Skeletal muscle satellite cell (primary cell): ENCODE measurements at regions not wholly inside any gene's neighbourhood (a gene's known extent, or its start where the extent isn't known, plus 50 kb on each side); places are given as distances from the start of the nearest gene placed in this dataset.

Source experiments
- H3K27me3 ChIP-seq: 2 replicates; pipeline ENCODE4 v1.7.0; 2013; ENCODE audit warnings: low read length; ENCODE audit not compliant: control insufficient read depth, insufficient read depth
- H3K36me3 ChIP-seq: 2 replicates; pipeline ENCODE4 v1.7.0; 2013; ENCODE audit warnings: mild to moderate bottlenecking, control low read depth, low read length; ENCODE audit not compliant: insufficient read depth
- H3K4me1 ChIP-seq: 2 replicates; pipeline ENCODE4 v1.7.0; 2013; ENCODE audit warnings: low read length; ENCODE audit not compliant: control insufficient read depth, insufficient read depth
- H3K4me2 ChIP-seq: 2 replicates; pipeline ENCODE4 v1.7.0; 2013; ENCODE audit warnings: mild to moderate bottlenecking, low read length
- H3K4me3 ChIP-seq: 2 replicates; pipeline ENCODE4 v1.7.0; 2013; ENCODE audit warnings: low read length
- H3K9ac ChIP-seq: 2 replicates; pipeline ENCODE4 v1.7.0; 2013; ENCODE audit warnings: mild to moderate bottlenecking, low read depth, low read length, moderate library complexity
- H3K9me3 ChIP-seq: replicated peaks from 2 replicates; pipeline ENCODE4 v1.7.0; 2013; ENCODE audit warnings: mild to moderate bottlenecking, control low read depth, low read length

GRCh38 chr4:107192601-107193000, 156.5 kb upstream of the DKK2 start:
- H3K4me2 ChIP-seq = no peak overlapping the region

DNA sequence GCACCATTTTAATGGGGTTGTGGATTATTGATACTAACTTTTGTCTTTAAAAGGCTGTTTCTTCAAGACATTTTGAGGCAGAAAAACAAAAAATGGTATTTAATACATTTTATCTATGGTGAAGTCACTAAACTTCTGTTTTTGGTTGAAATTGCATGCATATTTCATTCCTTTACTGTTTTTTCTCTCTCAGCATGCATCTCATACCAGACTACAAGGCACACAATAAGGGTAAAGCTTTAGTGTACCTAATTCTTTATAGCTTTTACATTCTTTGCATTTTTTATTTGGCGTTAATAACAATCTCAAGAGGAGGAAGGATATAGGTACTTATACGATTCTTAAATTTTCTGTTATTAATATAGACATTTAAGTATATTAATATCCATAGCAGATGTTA, 151.0 kb upstream of the DKK2 start:
- Histone ChIP-seq H3K4me1 (no peaks in the 10 kb centered on the region), H3K27me3 (no peaks in the 10 kb centered on the region), H3K36me3 (no peaks in the 10 kb centered on the region), H3K9ac (no peak overlapping the region), H3K9me3 (no peaks in the 10 kb centered on the region), H3K4me3 (no peak overlapping the region), H3K4me2 (no peak overlapping the region)

More at GRCh38 chr4:107192601-107193000, 156.5 kb upstream of the DKK2 start:
- Histone ChIP-seq H3K9me3 (no peaks in the 10 kb centered on the region), H3K4me1 (no peaks in the 10 kb centered on the region), H3K9ac (no peak overlapping the region), H3K4me3 (no peak overlapping the region), H3K36me3 (no peaks in the 10 kb centered on the region), H3K27me3 (no peaks in the 10 kb centered on the region)

- Histone ChIP-seq H3K4me2 (no peak overlapping the region), H3K9me3 (no peaks in the 10 kb centered on the region), H3K4me3 (no peak overlapping the region), H3K36me3 (no peaks in the 10 kb centered on the region), H3K27me3 (no peaks in the 10 kb centered on the region), H3K4me1 (no peaks in the 10 kb centered on the region), H3K9ac (no peak overlapping the region)
Measured at GRCh38 chr4:107183155-107183774, 147.2 kb upstream of the DKK2 start.

GRCh38 chr4:107182347-107182746, 146.2 kb upstream of the DKK2 start:
- no peaks in the 10 kb centered on the region for H3K9me3 ChIP-seq
- no peak overlapping the region for H3K4me3 ChIP-seq
- no peak overlapping the region for H3K9ac ChIP-seq
- no peaks in the 10 kb centered on the region for H3K36me3 ChIP-seq
- H3K4me2 ChIP-seq = no peak overlapping the region
- no peaks in the 10 kb centered on the region for H3K27me3 ChIP-seq
- no peaks in the 10 kb centered on the region for H3K4me1 ChIP-seq

DNA sequence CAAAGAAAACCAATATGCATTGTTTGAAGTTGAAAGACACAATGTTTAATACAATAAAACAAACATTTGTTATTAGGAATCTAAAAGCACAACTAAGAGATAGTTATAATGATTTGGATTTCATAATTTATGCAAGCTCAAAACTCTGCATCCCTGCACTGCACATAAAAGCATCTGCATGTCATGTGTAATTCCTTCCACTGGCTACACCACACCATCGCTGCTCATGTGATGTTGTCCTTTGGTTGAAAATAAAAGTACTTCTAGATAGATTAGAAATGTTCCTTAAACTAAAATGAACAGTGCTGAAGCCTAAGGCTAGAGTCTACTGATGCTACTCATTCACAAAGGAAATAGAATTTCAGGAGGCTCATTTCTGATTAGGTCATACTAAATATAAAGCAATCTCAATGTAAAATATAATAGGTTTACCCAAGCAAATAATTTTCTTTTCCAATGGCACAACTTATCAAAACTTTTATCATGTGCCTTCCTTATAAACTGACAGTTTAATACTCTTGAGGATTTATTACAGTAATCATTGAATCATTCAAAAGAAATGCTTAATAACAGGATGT, 130.8 kb upstream of the DKK2 start:
- Histone ChIP-seq H3K27me3 (no peaks in the 10 kb centered on the region), H3K9ac (no peak overlapping the region), H3K4me3 (no peak overlapping the region), H3K36me3 (no peaks in the 10 kb centered on the region), H3K9me3 (no peaks in the 10 kb centered on the region), H3K4me2 (no peak overlapping the region), H3K4me1 (no peaks in the 10 kb centered on the region)

- Histone ChIP-seq H3K4me2 (no peak overlapping the region), H3K27me3 (no peaks in the 10 kb centered on the region), H3K9me3 (no peaks in the 10 kb centered on the region), H3K9ac (no peak overlapping the region), H3K4me1 (no peaks in the 10 kb centered on the region), H3K36me3 (no peaks in the 10 kb centered on the region), H3K4me3 (no peak overlapping the region)
Measured at GRCh38 chr4:107166181-107166580, 130.1 kb upstream of the DKK2 start.

GRCh38 chr4:107164962-107165475, 128.9 kb upstream of the DKK2 start:
- H3K9me3 ChIP-seq = no peaks in the 10 kb centered on the region
- H3K4me3 ChIP-seq = no peak overlapping the region
- no peaks in the 10 kb centered on the region for H3K27me3 ChIP-seq
- no peak overlapping the region for H3K9ac ChIP-seq
- H3K4me2 ChIP-seq = no peak overlapping the region
- H3K4me1 ChIP-seq = no peaks in the 10 kb centered on the region
- H3K36me3 ChIP-seq = no peaks in the 10 kb centered on the region

- H3K9me3 ChIP-seq = no peaks in the 10 kb centered on the region
- no peak overlapping the region for H3K4me2 ChIP-seq
- H3K9ac ChIP-seq = no peak overlapping the region
- no peaks in the 10 kb centered on the region for H3K27me3 ChIP-seq
- no peaks in the 10 kb centered on the region for H3K36me3 ChIP-seq
- H3K4me3 ChIP-seq = no peak overlapping the region
- no peaks in the 10 kb centered on the region for H3K4me1 ChIP-seq
Measured at GRCh38 chr4:107156443-107156842, 120.3 kb upstream of the DKK2 start.

DNA sequence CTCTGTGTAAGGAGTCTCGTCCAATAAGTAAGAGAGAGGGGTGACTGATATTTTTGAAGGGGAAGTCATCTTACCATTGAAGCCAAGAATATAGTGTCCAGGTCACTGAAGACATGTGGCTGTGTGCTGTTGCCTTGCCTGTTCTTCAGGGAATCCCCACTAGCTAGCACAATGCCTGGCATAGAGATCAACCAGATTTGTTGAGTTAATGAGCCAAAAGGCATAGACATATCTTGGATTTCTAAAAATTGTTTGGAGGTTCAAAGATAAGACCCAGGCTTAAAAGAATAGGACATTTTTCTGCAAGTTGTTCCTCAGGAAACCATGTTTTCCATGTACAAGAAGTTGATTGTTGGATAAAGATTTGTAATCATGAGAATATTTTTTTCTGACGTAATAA, 119.3 kb upstream of the DKK2 start:
- H3K27me3 ChIP-seq = no peaks in the 10 kb centered on the region
- no peak overlapping the region for H3K4me2 ChIP-seq
- no peaks in the 10 kb centered on the region for H3K9me3 ChIP-seq
- H3K4me3 ChIP-seq = no peak overlapping the region
- H3K36me3 ChIP-seq = no peaks in the 10 kb centered on the region
- H3K4me1 ChIP-seq = no peaks in the 10 kb centered on the region
- H3K9ac ChIP-seq = no peak overlapping the region

- no peak overlapping the region for H3K4me2 ChIP-seq
- H3K9me3 ChIP-seq = no peaks in the 10 kb centered on the region
- no peaks in the 10 kb centered on the region for H3K27me3 ChIP-seq
- no peaks in the 10 kb centered on the region for H3K36me3 ChIP-seq
- peaks cover 5% of the 10 kb centered on the region for H3K4me1 ChIP-seq
- H3K4me3 ChIP-seq = no peak overlapping the region
- H3K9ac ChIP-seq = no peak overlapping the region
Measured at GRCh38 chr4:107153956-107154355, 117.8 kb upstream of the DKK2 start.

DNA sequence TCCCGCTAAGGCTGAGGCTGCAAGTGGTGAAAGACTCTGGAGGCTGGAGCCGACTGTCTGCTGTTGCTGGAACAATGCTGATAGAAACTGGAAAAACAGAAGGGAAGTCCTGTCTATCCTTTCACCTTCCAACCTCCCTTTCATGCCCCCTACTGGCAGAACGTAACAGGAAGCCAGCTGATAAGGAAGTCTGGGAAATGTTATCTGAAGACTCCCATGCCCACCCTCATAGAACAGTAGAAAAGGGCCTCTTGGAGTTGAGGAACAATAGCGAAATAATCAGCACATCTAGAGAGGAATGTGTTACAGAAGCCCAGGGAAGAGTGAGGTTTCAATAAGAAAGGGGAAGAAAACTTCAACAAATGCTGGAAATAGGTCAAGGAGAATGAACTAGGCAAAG, 117.1 kb upstream of the DKK2 start:
- no peak overlapping the region for H3K4me2 ChIP-seq
- no peak overlapping the region for H3K9ac ChIP-seq
- no peak overlapping the region for H3K4me3 ChIP-seq
- H3K4me1 ChIP-seq = peaks cover 9% of the 10 kb centered on the region
- H3K36me3 ChIP-seq = no peaks in the 10 kb centered on the region
- no peaks in the 10 kb centered on the region for H3K9me3 ChIP-seq
- no peaks in the 10 kb centered on the region for H3K27me3 ChIP-seq

- no peaks in the 10 kb centered on the region for H3K27me3 ChIP-seq
- H3K9ac ChIP-seq = no peak overlapping the region
- H3K36me3 ChIP-seq = no peaks in the 10 kb centered on the region
- no peak overlapping the region for H3K4me2 ChIP-seq
- no peaks in the 10 kb centered on the region for H3K9me3 ChIP-seq
- H3K4me1 ChIP-seq = peaks cover 9% of the 10 kb centered on the region
- H3K4me3 ChIP-seq = no peak overlapping the region
Measured at GRCh38 chr4:107151173-107151572, 115.1 kb upstream of the DKK2 start.
